H9 (cell line): ENCODE measurements at regions not wholly inside any gene's neighbourhood (a gene's known extent, or its start where the extent isn't known, plus 50 kb on each side); places are given as distances from the start of the nearest gene placed in this dataset.

Experiments used
- DNase-seq: peaks from one replicate; pipeline ENCODE4 v3.0.0-alpha.2; 2017
- H2AFZ ChIP-seq: one replicate; pipeline ENCODE4 v1.6.1; 2013; ENCODE audit warnings: mild to moderate bottlenecking, low read length, control low read depth, moderate library complexity
- H2AK5ac ChIP-seq: 2 replicates; pipeline ENCODE4 v1.6.1; 2013; ENCODE audit warnings: low read length, control low read depth, mixed read lengths; ENCODE audit not compliant: insufficient read length
- H2BK120ac ChIP-seq: one replicate; pipeline ENCODE4 v1.6.1; 2013; ENCODE audit warnings: low read depth, mild to moderate bottlenecking, low read length, control low read depth, inconsistent platforms; ENCODE audit not compliant: poor library complexity, severe bottlenecking
- H2BK12ac ChIP-seq: 2 replicates; pipeline ENCODE4 v1.6.1; 2013; ENCODE audit warnings: low read length, control low read depth, mixed read lengths, low read depth; ENCODE audit not compliant: insufficient read length
- H2BK15ac ChIP-seq: 2 replicates; pipeline ENCODE4 v1.6.1; 2013; ENCODE audit warnings: low read depth, low read length, control low read depth
- H2BK20ac ChIP-seq: one replicate; pipeline ENCODE4 v1.6.1; 2013; ENCODE audit warnings: low read depth, mild to moderate bottlenecking, low read length, control low read depth, inconsistent platforms; ENCODE audit not compliant: poor library complexity, severe bottlenecking
- H2BK5ac ChIP-seq: 2 replicates; pipeline ENCODE4 v1.6.1; 2013; ENCODE audit warnings: low read length, control low read depth, mixed read lengths; ENCODE audit not compliant: insufficient read length
- H3K14ac ChIP-seq: 2 replicates; pipeline ENCODE4 v1.6.1; 2013; ENCODE audit warnings: low read length, control low read depth; ENCODE audit not compliant: insufficient read depth
- H3K18ac ChIP-seq: 2 replicates; pipeline ENCODE4 v1.6.1; 2013; ENCODE audit warnings: low read depth, mild to moderate bottlenecking, mixed read lengths, low read length, control low read depth; ENCODE audit not compliant: insufficient read length
- H3K23ac ChIP-seq: 2 replicates; pipeline ENCODE4 v1.6.1; 2013; ENCODE audit warnings: low read length, control low read depth, mixed read lengths, low read depth; ENCODE audit not compliant: insufficient read length
- H3K23me2 ChIP-seq: 2 replicates; pipeline ENCODE4 v1.6.1; 2013; ENCODE audit warnings: low read depth, mild to moderate bottlenecking, mixed read lengths, low read length, control low read depth; ENCODE audit not compliant: insufficient read length, poor library complexity, severe bottlenecking
- H3K27ac ChIP-seq: 2 replicates; pipeline ENCODE4 v1.5.1; 2013; ENCODE audit warnings: low read length, control low read depth, mixed read lengths, low read depth; ENCODE audit not compliant: insufficient read length
- H3K27me3 ChIP-seq: 2 replicates; pipeline ENCODE4 v1.6.1; 2013; ENCODE audit warnings: low read length, control low read depth, inconsistent platforms; ENCODE audit not compliant: insufficient read depth
- H3K4ac ChIP-seq: 2 replicates; pipeline ENCODE4 v1.6.1; 2013; ENCODE audit warnings: low read depth, mild to moderate bottlenecking, control low read depth, inconsistent platforms, low read length, moderate library complexity
- H3K4me1 ChIP-seq: 2 replicates; pipeline ENCODE4 v1.6.1; 2013; ENCODE audit warnings: low read length, control low read depth, inconsistent platforms; ENCODE audit not compliant: insufficient read depth
- H3K4me2 ChIP-seq: 2 replicates; pipeline ENCODE4 v1.6.1; 2013; ENCODE audit warnings: low read length, control low read depth, mixed read lengths; ENCODE audit not compliant: insufficient read length, insufficient read depth
- H3K56ac ChIP-seq: 2 replicates; pipeline ENCODE4 v1.6.1; 2013; ENCODE audit warnings: low read depth, mild to moderate bottlenecking, mixed read lengths, low read length, control low read depth; ENCODE audit not compliant: insufficient read length
- H3K79me1 ChIP-seq: 2 replicates; pipeline ENCODE4 v1.6.1; 2013; ENCODE audit warnings: low read depth, mild to moderate bottlenecking, moderate library complexity, low read length, control low read depth, inconsistent platforms; ENCODE audit not compliant: insufficient read depth, poor library complexity, severe bottlenecking
- H3K79me2 ChIP-seq: 2 replicates; pipeline ENCODE4 v1.6.1; 2013; ENCODE audit warnings: low read length, control low read depth, inconsistent platforms; ENCODE audit not compliant: insufficient read depth
- H3K9ac ChIP-seq: 2 replicates; pipeline ENCODE4 v1.6.1; 2013; ENCODE audit warnings: low read length, control low read depth, mixed read lengths; ENCODE audit not compliant: insufficient read length; ENCODE audit errors: extremely low read depth
- H3K9me3 ChIP-seq: one replicate; pipeline ENCODE4 v1.6.1; 2013; ENCODE audit warnings: low read depth, low read length, inconsistent platforms; ENCODE audit not compliant: control insufficient read depth
- H3T11ph ChIP-seq: one replicate; pipeline ENCODE4 v1.6.1; 2013; ENCODE audit warnings: mild to moderate bottlenecking, low read length, control low read depth, inconsistent platforms
- H4K20me1 ChIP-seq: one replicate; pipeline ENCODE4 v1.6.1; 2013; ENCODE audit not compliant: control insufficient read depth, insufficient read length, insufficient read depth
- H4K5ac ChIP-seq: 2 replicates; pipeline ENCODE4 v1.6.1; 2013; ENCODE audit warnings: low read depth, mild to moderate bottlenecking, mixed read lengths, low read length, control low read depth; ENCODE audit not compliant: insufficient read length
- H4K8ac ChIP-seq: replicated peaks from 2 replicates; pipeline ENCODE4 v1.6.1; 2013; ENCODE audit warnings: low read length, control low read depth, mixed read lengths, low read depth; ENCODE audit not compliant: insufficient read length
- H4K91ac ChIP-seq: 2 replicates; pipeline ENCODE4 v1.6.1; 2013; ENCODE audit warnings: low read depth, mild to moderate bottlenecking, moderate library complexity, mixed read lengths, low read length, control low read depth; ENCODE audit not compliant: insufficient read length
- H3K27ac Mint-ChIP-seq, 3 experiments: 2 replicates in 2 of 3; 3 replicates in 1 of 3; pipeline ENCODE4 v1.8.0; 2020 to 2021; ENCODE audit warnings: mixed read lengths in 3 of 3, mild to moderate bottlenecking in 1 of 3, moderate library complexity in 1 of 3
- H3K27me3 Mint-ChIP-seq: 2 replicates; pipeline ENCODE4 v1.8.0; 2021; ENCODE audit warnings: low read depth, mild to moderate bottlenecking, moderate library complexity, mixed read lengths
- H3K36me3 Mint-ChIP-seq, 3 experiments: 2 replicates in 2 of 3; 3 replicates in 1 of 3; pipeline ENCODE4 v1.8.0; 2020 to 2021; ENCODE audit warnings: low read depth in 3 of 3, mixed read lengths in 3 of 3; ENCODE audit not compliant: insufficient read depth in 1 of 3
- H3K4me1 Mint-ChIP-seq, 2 experiments: 2 replicates each; pipeline ENCODE4 v1.8.0; 2020; ENCODE audit warnings: mixed read lengths in 2 of 2
- H3K4me3 Mint-ChIP-seq, 2 experiments: 2 replicates in 1 of 2; 3 replicates in 1 of 2; pipeline ENCODE4 v1.8.0; 2020 to 2021; ENCODE audit warnings: mild to moderate bottlenecking in 2 of 2, mixed read lengths in 2 of 2, moderate library complexity in 1 of 2
- H3K9me3 Mint-ChIP-seq, 2 experiments: 2 replicates in 1 of 2; 3 replicates in 1 of 2; pipeline ENCODE4 v1.8.0; 2020; ENCODE audit warnings: mild to moderate bottlenecking in 2 of 2, mixed read lengths in 2 of 2, moderate library complexity in 1 of 2
- WGBS: extraction: QIAGEN DNeasy Blood & Tissue Kit; methylation state at CpG from one replicate; pipeline ENCODE4 v1.1.7; 2013; ENCODE audit warnings: missing lambda C conversion rate, low lambda C conversion rate, mixed read lengths; ENCODE audit not compliant: insufficient read length; ENCODE audit errors: extremely low coverage; 5-methylcytosine and 5-hydroxymethylcytosine counted together
- TF ChIP-seq, protein P1 (sequence below): fragments of 200-600 bp; sonication (generic); conservative IDR thresholded peaks from 3 replicates; pipeline ENCODE4 v1.8.0; 2021; ENCODE audit warnings: antibody characterized with exemption, mild to moderate bottlenecking

GRCh38 chr3:177739461-177739860, 542.2 kb upstream of the TBL1XR1 start:
- WGBS, result no CpG with 5 or more reads among the region's 5 CpGs
- Histone ChIP-seq H3K79me2 (no peaks in the 10 kb centered on the region), H4K5ac (no peak overlapping the region), H3K9me3 (no peaks in the 10 kb centered on the region), H4K91ac (no peak overlapping the region), H3K18ac (no peak overlapping the region), H3K4ac (no peak overlapping the region), H3K23ac (no peak overlapping the region), H3K9ac (no peak overlapping the region), H3K23me2 (no peaks in the 10 kb centered on the region), H2BK5ac (no peak overlapping the region), H3K4me1 (no peaks in the 10 kb centered on the region; the same call in 1 of the 2 replicates), H3T11ph (no peak overlapping the region), H3K14ac (no peak overlapping the region), H2BK12ac (no peak overlapping the region), H4K20me1 (no peaks in the 10 kb centered on the region), H2BK120ac (no peak overlapping the region), H2AFZ (no peak overlapping the region), H3K27me3 (no peaks in the 10 kb centered on the region), H2BK20ac (no peak overlapping the region), H3K56ac (no peak overlapping the region), H2BK15ac (no peak overlapping the region), H3K4me2 (no peak overlapping the region), H3K79me1 (no peaks in the 10 kb centered on the region), H4K8ac (no peak overlapping the region), H3K27ac (no peak overlapping the region), H2AK5ac (no peak overlapping the region)
- Mint-ChIP-seq H3K27ac (no peak overlapping the region), H3K27me3 (no peaks in the 10 kb centered on the region), H3K36me3 (no peaks in the 10 kb centered on the region; a peak in 1 of 7 replicates), H3K4me3 (no peak overlapping the region), H3K4me1 (peaks cover 9 to 10% of the 10 kb centered on the region in 2 experiments), H3K9me3 (peaks cover 0 to 2% of the 10 kb centered on the region in 2 experiments; a peak in 1 of 5 replicates)
- DNase-seq, result no peak
- TF ChIP-seq, protein P1, sequence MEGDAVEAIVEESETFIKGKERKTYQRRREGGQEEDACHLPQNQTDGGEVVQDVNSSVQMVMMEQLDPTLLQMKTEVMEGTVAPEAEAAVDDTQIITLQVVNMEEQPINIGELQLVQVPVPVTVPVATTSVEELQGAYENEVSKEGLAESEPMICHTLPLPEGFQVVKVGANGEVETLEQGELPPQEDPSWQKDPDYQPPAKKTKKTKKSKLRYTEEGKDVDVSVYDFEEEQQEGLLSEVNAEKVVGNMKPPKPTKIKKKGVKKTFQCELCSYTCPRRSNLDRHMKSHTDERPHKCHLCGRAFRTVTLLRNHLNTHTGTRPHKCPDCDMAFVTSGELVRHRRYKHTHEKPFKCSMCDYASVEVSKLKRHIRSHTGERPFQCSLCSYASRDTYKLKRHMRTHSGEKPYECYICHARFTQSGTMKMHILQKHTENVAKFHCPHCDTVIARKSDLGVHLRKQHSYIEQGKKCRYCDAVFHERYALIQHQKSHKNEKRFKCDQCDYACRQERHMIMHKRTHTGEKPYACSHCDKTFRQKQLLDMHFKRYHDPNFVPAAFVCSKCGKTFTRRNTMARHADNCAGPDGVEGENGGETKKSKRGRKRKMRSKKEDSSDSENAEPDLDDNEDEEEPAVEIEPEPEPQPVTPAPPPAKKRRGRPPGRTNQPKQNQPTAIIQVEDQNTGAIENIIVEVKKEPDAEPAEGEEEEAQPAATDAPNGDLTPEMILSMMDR, result no peak
